ENCODE measurements at regions not wholly inside any gene's neighbourhood (a gene's known extent, or its start where the extent isn't known, plus 50 kb on each side); places are given as distances from the start of the nearest gene placed in this dataset.
"Not testable (repeated sequence)": the region's sequence is repeated elsewhere in the genome, so short reads cannot be mapped to it uniquely, and the experiment has no call there.

GRCh38 chr6:76584121-76584520 is 511.7 kb upstream of the IMPG1 start:
- no peak for DNase-seq (ENCODE audit: low read depth)
- no peak overlapping the region for H3K4me3 ChIP-seq (ENCODE audit: low read depth, low read length)
- no peak for TF ChIP-seq CTCF (conservative IDR thresholded peaks at IDR 0.05; ENCODE audit: low read depth, low read length)

- TF ChIP-seq CTCF (conservative IDR thresholded peaks at IDR 0.05; ENCODE audit: low read depth, low read length) = no peak
- no peak overlapping the region for H3K4me3 ChIP-seq (ENCODE audit: low read depth, low read length)
- no peak for DNase-seq (ENCODE audit: low read depth)
Observed at GRCh38 chr6:76578746-76579145, 506.3 kb upstream of the IMPG1 start.

GRCh38 chr6:76574746-76575145 is 502.3 kb upstream of the IMPG1 start:
- no peak for TF ChIP-seq CTCF (conservative IDR thresholded peaks at IDR 0.05; ENCODE audit: low read depth, low read length)
- no peak overlapping the region for H3K4me3 ChIP-seq (ENCODE audit: low read depth, low read length)
- DNase-seq (ENCODE audit: low read depth) = no peak

GRCh38 chr6:76565932-76566331 is 493.5 kb upstream of the IMPG1 start:
- H3K4me3 ChIP-seq (ENCODE audit: low read depth, low read length) = no peak overlapping the region
- no peak for DNase-seq (ENCODE audit: low read depth)
- no peak for TF ChIP-seq CTCF (conservative IDR thresholded peaks at IDR 0.05; ENCODE audit: low read depth, low read length)

- not testable (repeated sequence) for H3K4me3 ChIP-seq (ENCODE audit: low read depth, low read length); DNase-seq (ENCODE audit: low read depth)
Observed at GRCh38 chr6:76562371-76562770, 489.9 kb upstream of the IMPG1 start.

- not testable (repeated sequence) for H3K4me3 ChIP-seq (ENCODE audit: low read depth, low read length); DNase-seq (ENCODE audit: low read depth)
Observed at GRCh38 chr6:76560851-76561755, 488.6 kb upstream of the IMPG1 start.

- DNase-seq (ENCODE audit: low read depth) = no peak
- no peak overlapping the region for H3K4me3 ChIP-seq (ENCODE audit: low read depth, low read length)
- TF ChIP-seq CTCF (conservative IDR thresholded peaks at IDR 0.05; ENCODE audit: low read depth, low read length) = no peak
Observed at GRCh38 chr6:76553256-76553655, 480.8 kb upstream of the IMPG1 start.

GRCh38 chr6:76552268-76552667 is 479.8 kb upstream of the IMPG1 start:
- no peak for DNase-seq (ENCODE audit: low read depth)
- TF ChIP-seq CTCF (conservative IDR thresholded peaks at IDR 0.05; ENCODE audit: low read depth, low read length) = no peak
- H3K4me3 ChIP-seq (ENCODE audit: low read depth, low read length) = no peak overlapping the region
